RKO (cell line): ENCODE measurements at regions not wholly inside any gene's neighbourhood (a gene's known extent, or its start where the extent isn't known, plus 50 kb on each side); places are given as distances from the start of the nearest gene placed in this dataset.
"Not testable (repeated sequence)": the region's sequence is repeated elsewhere in the genome, so short reads cannot be mapped to it uniquely, and the experiment has no call there.

Experiments used
- DNase-seq: peaks from one replicate; pipeline ENCODE4 v3.0.0-alpha.2; 2016; ENCODE audit warnings: low spot score

DNA sequence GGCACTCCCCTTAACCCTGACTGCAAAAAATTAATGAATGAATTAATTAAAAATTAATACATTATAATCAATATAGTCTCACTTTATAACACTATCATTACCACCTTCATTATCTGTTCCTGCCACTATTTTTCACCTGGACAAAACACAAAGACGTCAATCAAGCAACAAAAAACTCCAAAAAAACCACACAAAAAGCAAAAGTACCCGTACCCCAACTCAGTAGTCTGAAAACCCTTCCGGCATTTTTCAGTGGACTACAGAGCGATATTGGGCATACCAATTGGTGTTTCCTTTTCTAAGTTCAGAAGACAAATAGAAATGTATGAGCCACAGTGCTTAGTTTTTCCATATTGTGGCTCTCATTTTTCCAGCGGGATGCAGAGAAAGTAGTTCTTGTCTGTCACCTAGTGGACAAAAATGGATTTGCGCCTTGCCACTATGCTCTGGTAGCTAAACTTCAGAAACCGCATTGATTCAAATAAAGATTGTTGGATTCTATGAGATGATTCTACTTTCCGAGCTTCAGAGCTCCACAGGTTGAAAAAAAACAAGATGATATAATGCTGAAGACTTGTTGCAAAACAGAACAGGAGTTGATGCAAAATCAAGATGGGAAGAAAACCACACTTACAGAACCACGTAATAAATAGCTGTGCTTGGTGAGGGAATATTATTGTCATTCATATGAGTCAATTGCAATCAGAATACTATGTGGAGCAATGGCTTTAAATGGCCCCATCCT is 50.6 kb upstream of the ITGB1 start:
- peak; percentile 93 for DNase-seq

DNA sequence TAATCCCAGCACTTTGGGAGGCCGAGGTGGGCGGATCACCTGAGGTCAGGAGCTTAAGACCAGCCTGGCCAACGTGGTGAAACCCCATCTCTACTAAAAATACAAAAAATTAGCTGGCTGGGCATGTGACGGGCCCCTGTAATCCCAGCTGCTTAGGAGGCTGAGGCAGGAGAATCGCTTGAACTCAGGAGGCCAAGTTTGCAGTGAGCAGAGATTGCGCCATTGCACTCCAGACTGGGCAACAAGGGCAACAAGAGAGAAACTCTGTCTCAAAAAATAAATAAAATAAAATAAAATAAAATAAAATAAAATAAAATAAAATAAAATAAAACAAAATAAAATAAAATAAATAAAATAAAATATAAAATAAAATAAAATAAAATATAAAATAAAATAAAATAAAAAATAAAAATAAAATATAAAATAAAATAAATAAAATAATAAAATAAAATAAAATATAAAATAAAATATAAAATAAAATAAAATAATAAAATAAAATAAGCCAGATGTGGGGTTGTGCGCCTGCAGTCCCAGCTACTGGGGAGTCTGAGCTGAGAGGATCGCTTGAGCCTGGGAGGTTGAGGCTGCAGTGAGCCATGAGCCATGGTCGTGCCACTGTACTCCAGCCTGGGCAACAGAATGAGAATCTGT is 49.8 kb upstream of the ITGB1 start:
- not testable (repeated sequence) for DNase-seq
